ENCODE measurements at regions not wholly inside any gene's neighbourhood (a gene's known extent, or its start where the extent isn't known, plus 50 kb on each side); places are given as distances from the start of the nearest gene placed in this dataset.
A peak's percentile ranks its signal among the peaks of the same experiment; 100 is the strongest.

DNA sequence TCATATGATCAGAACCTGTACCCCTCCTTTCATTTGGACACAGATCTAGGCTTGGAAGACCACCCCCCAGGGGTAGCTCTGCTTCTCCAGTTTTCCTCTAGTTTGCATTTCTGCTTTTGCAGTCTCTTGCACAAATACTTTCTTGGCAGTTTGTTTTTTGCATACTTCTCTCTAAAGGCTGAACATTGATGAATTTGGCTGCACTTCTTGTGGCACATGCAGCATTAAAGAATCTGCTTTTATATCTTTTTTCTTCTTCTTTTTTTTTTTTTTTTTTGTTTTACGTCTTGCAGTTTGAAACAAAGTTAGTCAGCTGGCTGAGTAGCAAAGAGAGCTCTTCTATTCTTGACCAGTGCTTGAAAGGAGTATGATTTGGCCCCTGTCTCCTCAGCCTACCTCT lies 273.0 kb downstream of the GLUD2 start:
- no peak for DNase-seq (ENCODE audit: low read depth)
- H3K4me3 ChIP-seq (ENCODE audit: low read depth, low read length), result no peak overlapping the region
- TF ChIP-seq, protein P1, sequence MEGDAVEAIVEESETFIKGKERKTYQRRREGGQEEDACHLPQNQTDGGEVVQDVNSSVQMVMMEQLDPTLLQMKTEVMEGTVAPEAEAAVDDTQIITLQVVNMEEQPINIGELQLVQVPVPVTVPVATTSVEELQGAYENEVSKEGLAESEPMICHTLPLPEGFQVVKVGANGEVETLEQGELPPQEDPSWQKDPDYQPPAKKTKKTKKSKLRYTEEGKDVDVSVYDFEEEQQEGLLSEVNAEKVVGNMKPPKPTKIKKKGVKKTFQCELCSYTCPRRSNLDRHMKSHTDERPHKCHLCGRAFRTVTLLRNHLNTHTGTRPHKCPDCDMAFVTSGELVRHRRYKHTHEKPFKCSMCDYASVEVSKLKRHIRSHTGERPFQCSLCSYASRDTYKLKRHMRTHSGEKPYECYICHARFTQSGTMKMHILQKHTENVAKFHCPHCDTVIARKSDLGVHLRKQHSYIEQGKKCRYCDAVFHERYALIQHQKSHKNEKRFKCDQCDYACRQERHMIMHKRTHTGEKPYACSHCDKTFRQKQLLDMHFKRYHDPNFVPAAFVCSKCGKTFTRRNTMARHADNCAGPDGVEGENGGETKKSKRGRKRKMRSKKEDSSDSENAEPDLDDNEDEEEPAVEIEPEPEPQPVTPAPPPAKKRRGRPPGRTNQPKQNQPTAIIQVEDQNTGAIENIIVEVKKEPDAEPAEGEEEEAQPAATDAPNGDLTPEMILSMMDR (IDR thresholded peaks at IDR 0.05; ENCODE audit: insufficient read depth, low read length), result no peak

DNA sequence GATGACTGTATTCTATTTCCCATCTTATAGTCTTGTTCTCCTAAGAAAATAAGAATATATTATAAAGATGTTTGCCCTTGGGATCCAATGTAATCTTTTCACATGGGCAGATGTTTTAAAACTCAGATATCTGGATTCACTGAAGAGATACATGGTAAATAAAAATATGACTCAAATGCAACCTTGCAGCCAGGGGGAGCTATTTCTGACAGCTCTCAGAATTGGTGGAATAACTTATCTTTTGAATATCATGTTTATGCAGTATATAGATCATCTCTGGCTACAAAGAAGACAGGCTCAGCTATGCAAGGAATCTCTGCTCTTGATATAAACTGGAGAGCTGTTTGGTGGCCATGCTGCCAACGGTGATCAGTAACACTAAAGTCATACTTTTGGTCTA lies 274.7 kb downstream of the GLUD2 start:
- TF ChIP-seq, protein P1 (IDR thresholded peaks at IDR 0.05; ENCODE audit: insufficient read depth, low read length), result peak; percentile 11
- H3K4me3 ChIP-seq (ENCODE audit: low read depth, low read length), result no peak overlapping the region
- DNase-seq (ENCODE audit: low read depth), result no peak

DNA sequence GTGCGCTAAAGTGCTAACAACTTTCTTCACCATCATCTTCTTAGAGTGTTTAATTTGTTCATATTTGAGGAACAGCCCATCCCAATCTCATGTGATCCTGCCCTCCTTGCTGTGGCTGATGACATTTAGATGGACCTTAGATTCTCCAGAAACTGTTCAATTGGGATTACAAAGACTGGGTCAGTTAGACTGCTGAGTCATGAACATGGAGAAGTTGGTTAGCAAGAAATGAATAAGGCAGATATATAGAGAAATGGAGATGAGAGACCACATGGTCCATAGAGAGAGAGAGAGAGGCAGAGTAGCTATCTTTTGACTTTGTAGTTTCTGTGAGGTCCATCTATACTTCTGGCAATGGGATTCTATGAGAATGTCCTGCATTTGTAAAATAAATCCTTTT lies 275.9 kb downstream of the GLUD2 start:
- H3K4me3 ChIP-seq (ENCODE audit: low read depth, low read length), result no peak overlapping the region
- TF ChIP-seq, protein P1 (IDR thresholded peaks at IDR 0.05; ENCODE audit: insufficient read depth, low read length), result no peak
- DNase-seq (ENCODE audit: low read depth), result no peak

DNA sequence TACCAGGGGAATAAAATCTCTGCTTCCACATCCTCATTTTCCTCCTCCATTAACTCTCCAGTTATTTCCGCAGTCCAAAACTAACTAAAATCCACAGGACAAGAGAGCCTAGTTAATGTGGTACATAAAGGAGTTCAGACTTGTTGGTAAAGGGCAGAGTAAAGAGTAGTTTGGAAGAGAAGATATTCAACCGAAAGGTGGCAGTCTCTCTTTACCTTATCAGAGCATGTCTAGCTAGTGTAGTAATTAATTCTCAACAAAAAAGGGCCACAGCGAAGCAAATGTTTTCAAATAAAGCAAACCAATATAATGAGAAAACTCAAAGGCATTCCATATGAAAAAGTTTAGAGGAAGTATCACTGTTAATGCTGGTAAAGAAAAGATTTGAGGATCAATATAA lies 286.5 kb downstream of the GLUD2 start:
- no peak overlapping the region for H3K4me3 ChIP-seq (ENCODE audit: low read depth, low read length)
- DNase-seq (ENCODE audit: low read depth), result no peak
- TF ChIP-seq, protein P1 (IDR thresholded peaks at IDR 0.05; ENCODE audit: insufficient read depth, low read length), result no peak

DNA sequence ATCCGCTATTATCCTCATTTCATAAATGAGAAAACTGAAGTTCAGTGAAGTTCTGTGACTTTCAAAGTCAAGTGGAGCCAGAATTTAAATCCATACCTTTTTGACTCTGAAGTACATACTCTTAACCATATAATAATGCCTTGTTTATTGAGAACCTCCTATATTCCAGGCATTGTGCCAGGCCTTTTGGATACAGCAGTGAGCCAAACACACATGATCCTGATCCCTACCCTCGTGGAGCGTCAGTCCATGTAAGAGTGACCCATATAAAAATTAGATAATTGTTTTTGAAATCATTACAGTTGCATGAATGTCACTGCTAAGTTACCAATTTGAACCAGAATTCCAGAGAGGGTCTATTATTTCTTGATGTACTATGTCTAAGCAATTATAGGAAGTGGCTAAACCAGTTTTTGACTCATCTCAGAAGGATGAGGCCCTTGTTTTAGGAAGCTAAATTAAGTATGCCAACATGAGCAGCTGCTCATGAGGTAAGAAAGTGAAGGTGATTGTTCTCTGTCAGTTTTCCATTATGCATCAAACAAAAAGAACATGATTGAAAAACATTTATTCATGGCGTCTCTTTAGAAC lies 289.5 kb downstream of the GLUD2 start:
- H3K4me3 ChIP-seq (ENCODE audit: low read depth, low read length), result no peak overlapping the region
- no peak for DNase-seq (ENCODE audit: low read depth)
- TF ChIP-seq, protein P1 (IDR thresholded peaks at IDR 0.05; ENCODE audit: insufficient read depth, low read length), result no peak

DNA sequence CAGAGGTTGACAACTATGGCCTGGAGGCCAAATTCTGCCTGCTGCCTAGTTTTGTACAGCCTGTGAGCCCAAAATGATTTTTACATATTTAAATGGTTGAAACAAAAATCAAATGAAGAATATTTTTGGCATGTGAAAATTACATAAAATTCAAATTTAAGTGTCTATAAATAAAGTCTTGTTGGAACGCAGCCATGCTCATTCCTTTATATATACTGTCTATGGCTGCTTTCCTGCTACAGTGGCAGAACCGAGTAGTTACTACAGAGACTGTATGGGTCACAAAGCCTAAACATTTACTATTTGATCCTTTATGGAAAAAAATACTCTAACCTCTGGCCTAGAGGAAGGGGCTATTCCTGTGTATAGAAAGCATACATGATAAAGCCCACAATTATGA lies 290.4 kb downstream of the GLUD2 start:
- no peak for DNase-seq (ENCODE audit: low read depth)
- TF ChIP-seq, protein P1 (IDR thresholded peaks at IDR 0.05; ENCODE audit: insufficient read depth, low read length), result no peak
- H3K4me3 ChIP-seq (ENCODE audit: low read depth, low read length), result no peak overlapping the region

DNA sequence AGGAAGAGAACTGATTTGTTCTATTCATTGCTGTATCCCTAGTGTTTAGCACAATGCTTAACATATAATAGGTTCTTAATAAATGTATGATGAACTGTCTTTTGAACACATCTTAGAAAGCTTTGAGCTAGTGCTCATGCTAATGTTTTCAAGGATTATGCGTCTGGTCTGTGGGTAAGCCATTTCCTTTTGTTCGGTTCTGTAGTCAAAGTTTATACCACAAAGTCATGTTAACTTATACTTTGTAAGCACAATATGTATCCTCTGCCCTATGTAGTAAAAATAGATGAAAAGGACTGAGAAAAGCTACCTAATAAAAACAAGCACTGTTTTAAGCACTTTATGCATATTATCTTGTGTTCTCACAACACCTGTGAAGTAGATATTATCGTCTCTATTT lies 301.9 kb downstream of the GLUD2 start:
- DNase-seq (ENCODE audit: low read depth), result no peak
- TF ChIP-seq, protein P1 (IDR thresholded peaks at IDR 0.05; ENCODE audit: insufficient read depth, low read length), result no peak
- no peak overlapping the region for H3K4me3 ChIP-seq (ENCODE audit: low read depth, low read length)

All from fibroblast of the aortic adventitia (primary cell).